Inflammatory macrophage treated with lipopolysaccharide for 1 hour (primary cell): ENCODE measurements at regions not wholly inside any gene's neighbourhood (a gene's known extent, or its start where the extent isn't known, plus 50 kb on each side); places are given as distances from the start of the nearest gene placed in this dataset.

Experiments
- DNase-seq, 2 donors: peaks; one replicate each; pipeline ENCODE4 v3.0.0-alpha.2; 2020 to 2022

GRCh38 chr5:63314551-63314950, 647.7 kb downstream of the HTR1A start:
- DNase-seq = no peak

DNA sequence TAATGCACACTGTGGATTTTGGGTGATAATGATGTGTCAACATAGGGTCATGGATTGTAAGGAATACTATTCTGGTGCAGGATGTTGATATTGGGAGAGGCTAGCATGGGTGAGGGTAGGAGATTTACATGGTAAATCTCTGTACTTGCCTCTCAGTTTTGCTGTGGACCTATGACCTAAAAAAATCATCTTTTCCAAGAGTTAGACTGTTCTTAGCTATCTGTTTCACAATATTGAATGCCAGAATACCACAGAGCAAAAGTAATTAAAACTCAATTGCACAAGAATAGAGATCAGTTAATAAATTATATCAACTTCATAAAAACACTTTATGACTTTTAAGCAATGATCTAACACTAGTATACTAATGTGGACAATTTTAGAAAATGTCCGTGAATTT, 651.6 kb downstream of the HTR1A start:
- no peak for DNase-seq

DNA sequence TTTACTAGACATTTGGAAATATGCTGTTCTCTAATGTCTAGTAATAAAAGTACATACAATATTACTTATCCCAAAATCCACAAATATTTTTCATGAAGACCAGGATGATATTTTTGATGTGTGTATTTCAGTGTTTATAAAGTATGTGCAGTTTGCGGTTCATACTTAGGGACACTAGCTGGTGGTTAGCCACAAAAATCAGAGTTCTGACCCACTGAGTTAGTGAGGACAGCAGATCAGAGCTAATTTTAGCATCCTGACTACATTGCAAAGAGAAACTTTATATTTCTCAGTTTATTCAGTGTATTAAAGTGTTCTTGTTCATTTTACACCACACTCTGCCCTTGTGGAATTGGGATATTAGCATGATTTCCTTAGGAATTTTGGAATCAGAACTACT, 655.3 kb downstream of the HTR1A start:
- DNase-seq = no peak

DNA sequence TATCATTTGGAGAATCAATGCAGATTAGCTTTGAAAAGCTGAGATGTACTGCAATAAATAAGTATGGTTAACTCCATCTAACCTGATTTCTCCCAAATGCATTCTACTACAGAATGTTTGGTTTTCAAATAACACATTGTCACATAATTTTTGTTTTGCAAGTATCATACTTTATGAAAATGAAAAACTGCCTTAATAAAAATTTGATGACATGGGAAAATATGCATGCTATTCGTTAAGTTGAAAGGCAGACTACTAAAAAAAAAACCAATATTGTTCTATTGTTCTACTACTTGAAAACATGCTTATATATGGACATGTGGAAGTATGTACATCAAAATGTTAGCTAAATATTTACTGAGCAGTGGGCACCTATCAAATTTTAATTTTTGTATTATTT, 668.9 kb downstream of the HTR1A start:
- no peak for DNase-seq

GRCh38 chr5:63286724-63287123, 675.5 kb downstream of the HTR1A start:
- DNase-seq = no peak

GRCh38 chr5:63263411-63263810, 684.8 kb downstream of the LRRC70 start:
- DNase-seq = no peak

DNA sequence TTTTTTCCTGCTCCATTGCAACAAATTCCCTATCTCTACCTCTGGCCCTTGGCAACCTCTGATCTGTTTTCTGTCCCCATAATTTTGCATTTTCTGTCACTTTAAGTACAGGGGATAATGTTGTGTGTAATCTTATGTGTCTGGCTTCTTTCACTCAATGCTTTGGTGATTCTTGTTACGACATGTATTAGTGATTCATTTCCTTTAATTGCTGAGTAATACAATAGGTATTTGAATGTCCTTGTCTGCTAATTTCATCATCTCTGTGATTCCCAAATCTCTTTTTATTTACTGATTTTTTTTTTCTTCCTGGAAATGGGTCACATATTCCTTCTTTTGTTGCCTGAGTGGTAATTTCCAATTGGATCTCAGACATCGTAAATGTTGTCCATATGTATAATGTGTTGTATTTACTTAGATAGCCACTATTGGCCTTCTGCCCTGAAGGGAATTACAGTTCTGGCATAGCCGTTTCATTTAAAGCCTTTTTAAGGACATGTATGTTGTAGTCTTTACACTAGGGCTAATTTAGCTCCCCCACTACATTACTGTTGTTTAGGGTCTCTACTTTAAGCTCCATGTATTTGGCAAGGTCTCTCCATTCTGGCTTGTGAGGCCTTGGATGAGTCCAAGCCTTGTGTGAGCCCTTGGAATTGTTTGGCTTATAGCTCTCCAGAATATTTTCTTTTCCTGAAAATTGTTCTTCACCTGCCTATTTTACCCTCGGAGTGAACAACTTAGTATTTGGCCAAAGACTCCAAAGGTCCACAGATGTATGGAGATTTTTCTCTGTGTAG, 683.8 kb downstream of the LRRC70 start:
- DNase-seq = no peak

DNA sequence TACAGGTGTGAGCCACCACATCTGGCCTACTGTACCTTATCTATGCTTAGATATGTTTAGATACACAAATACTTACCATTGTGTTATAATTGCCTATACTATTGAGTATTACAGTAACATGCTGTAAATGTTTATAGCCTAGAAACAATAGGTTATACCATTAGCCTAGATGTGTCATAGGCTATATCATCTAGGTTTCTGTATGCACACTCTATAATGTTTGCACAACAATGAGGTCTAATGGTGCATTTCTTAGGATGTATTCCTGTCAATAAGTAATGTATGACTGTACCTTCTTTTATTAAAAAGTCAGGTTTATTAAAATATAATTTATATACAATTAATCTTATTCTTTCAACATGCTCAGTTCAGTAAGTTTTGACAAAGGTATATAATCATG, 683.1 kb downstream of the LRRC70 start:
- no peak for DNase-seq

GRCh38 chr5:63255594-63255993, 677.0 kb downstream of the LRRC70 start:
- no peak for DNase-seq

GRCh38 chr5:63250939-63251338, 672.3 kb downstream of the LRRC70 start:
- no peak for DNase-seq

DNA sequence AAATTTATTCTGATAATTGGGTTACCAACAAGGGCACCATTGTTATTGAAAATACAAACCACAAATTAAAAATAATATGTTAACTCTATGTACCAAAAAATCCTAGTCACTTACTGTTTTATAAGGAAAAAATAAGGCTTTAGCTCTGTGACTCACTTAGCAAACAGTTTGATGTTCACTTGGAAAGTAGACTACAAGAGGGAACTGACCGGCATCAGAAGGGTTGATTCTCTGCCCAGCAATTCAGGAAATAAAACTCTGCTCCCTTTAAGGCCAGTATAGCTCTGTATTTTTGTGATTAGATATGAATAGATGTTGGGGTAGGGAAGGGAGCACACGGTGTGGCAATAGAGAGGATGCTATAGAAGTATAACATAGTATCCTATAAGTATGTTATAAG, 671.3 kb downstream of the LRRC70 start:
- no peak for DNase-seq

- no peak for DNase-seq
Observed at GRCh38 chr5:63247651-63248050, 669.0 kb downstream of the LRRC70 start.

DNA sequence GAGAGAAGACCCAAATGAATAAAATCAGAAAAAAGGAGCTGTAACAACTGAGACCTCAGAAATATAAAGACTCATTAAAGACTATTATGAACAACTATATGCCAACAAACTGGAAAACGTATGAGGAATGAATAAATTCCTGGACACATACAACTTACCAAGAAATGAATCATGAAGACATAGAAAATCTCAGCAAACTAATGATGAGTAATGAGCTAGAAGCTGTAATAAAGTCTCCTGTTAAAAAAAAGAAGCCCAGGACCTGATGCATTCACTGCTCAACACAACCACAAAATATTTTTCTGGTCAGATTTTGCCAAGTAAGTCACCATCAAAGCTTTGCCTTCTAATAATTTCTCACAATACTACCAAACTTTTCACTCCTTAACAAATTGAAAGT, 666.7 kb downstream of the LRRC70 start:
- no peak for DNase-seq

DNA sequence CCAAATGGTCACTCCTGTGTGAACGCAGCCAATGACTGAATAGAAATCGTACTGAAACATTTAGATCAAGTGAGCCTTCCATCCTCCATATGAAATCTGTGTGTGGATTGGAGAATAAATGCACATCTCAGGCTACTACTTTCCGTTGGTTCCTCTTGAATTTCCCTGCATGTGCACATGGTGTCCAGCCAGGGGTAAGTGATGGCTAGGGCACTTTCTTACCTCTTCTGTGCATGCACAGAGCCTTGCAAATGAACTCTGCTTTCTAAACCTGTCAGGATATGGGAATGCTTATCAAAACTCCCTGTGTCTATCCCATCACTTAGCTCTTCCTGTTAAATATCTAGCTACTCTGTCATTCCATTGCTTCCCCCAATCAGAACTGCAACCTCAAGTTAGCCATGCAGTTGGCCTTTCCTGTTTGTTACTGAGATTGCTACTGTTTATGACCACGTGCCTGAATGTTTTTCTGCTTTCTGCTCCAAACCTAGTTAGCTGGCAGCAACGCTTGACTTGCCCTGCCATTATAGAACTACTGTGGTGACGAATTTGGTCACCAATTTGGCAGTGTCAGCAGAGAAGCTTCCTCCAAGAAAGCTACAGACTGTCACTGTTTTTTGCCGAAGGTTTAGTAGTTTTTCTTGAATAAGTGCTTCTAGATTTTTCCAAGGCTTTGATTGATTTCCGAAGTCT, 661.6 kb downstream of the LRRC70 start:
- DNase-seq = no peak

DNA sequence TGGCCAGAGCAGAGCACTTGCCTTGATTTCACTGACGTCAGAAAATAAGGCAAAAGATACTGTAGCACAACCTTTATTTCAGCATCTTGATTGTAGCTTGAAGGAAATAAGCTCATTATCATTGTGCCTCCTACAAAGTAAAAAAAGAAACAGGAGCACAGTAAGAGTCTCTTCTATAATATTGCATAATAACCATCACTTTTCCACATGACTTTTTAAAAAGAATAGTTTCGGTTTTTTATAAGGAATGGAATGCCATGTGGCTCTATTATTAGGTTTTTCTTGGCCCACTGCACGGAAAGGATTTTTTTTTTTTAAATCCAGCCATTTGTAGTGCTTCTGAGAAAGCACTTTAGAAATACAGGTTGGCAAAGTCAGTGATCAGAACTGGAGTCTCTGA, 655.3 kb downstream of the LRRC70 start:
- no peak for DNase-seq

DNA sequence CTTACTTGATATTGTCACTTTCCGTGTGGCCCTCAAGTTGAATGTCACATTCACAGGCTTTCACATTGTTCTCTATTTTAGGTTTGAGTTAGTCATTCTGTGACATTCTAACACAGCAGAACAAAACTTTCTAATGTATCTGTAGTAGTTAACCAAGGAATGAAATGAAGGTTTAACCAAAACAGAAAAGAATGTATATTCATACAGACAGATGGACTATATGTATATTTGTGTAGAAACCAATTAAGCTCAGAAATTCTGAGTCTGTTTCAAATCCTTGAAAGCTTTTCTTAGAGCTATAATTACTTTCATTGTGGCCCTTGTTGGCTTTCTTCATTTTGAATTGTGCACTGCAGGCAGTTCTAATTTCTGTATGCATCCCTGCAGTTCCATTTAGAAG, 654.7 kb downstream of the LRRC70 start:
- DNase-seq = no peak

GRCh38 chr5:63230754-63231153, 652.1 kb downstream of the LRRC70 start:
- no peak for DNase-seq

GRCh38 chr5:63228154-63228553, 649.5 kb downstream of the LRRC70 start:
- DNase-seq = no peak

DNA sequence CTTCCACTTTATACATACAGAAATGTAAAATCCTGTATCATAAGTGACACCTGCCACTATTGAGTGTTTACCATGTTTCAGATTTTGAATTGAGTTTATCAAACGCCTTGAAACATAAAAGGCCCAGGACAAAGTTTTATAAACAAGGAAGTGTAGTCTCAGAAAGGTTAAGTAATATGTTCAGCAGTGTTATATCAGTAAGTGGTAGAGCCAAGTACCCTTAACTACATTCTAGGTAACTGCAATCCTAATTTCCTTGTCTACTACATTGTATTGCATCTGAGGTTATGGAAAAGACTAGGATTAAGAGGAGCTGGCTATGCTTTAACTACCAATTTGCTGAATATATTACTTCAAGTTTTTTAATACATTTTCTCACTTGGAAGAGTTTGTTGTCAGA, 641.6 kb downstream of the LRRC70 start:
- no peak for DNase-seq

DNA sequence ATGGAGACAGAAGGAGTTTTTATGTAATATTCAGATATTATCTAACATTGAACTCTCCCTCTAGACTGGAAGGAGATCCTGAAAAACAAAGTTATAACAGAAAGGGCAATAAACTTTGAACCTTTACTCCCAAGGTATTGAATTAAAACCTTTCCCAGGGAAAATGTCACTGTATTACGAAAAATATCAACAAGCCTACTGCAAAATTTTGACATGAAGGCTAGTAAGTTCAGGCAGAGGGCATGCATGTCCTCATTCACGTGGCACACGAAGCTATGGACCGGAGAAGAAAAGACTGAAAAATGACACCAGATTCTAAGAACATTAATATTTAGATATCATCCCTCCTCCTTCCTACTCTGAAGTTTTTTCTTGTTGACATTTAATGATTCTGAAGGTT, 638.8 kb downstream of the LRRC70 start:
- DNase-seq = no peak

DNA sequence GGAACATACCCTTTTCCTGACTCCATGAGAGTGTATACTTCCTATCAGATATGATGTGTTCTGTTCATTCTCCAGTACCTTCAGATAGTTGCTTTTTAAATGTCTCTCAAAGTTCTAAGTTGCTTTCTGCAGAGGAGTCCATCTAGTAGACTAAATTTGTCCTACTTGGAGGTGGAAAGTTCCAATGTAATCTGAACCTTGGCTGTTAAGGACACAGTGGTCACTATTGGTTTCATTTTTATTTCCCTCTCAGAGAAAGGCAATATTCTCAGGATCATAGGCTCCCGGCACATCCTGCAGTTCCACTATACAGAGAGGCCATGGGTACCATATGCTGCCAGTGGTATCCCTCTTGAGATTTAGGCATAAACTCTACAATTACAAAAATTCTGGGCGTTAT, 634.6 kb downstream of the LRRC70 start:
- no peak for DNase-seq

GRCh38 chr5:63211448-63212132, 633.0 kb downstream of the LRRC70 start:
- DNase-seq = no peak

DNA sequence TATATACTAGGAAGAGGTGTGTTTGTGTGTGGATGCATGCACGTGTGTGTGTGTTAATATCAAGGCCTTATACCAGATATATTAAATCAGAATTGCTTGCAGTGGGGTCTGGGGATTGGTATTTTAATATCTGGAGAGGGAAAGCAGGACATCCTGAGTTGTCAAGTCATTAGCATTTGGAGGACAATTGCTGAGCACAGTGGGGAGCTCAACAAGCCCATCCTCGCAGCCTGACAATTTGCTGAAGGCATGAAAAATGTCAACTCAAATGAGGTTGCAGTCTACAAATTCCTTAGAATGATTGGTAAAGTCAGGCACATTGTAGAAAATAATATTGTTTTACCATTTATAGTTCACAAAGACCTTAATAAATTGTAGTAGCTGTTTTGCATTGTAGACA, 627.4 kb downstream of the LRRC70 start:
- no peak for DNase-seq

- DNase-seq = no peak
Observed at GRCh38 chr5:63201738-63202137, 623.1 kb downstream of the LRRC70 start.
